ENCODE measurements at regions not wholly inside any gene's neighbourhood (a gene's known extent, or its start where the extent isn't known, plus 50 kb on each side); places are given as distances from the start of the nearest gene placed in this dataset.

- peaks cover 0 to 4% (median 2%) of the 10 kb centered on the region in 4 donors for H3K9me3 ChIP-seq
- intact Hi-C loops (cut with DNase I; ENCODE audit: low total_unique reads): no loop called here
- no peak for DNase-seq
- no peaks in the 10 kb centered on the region for H3K27me3 ChIP-seq
- H3K36me3 ChIP-seq: no peaks in the 10 kb centered on the region
- 68 to 97% (median 79%) methylated on average over 1 of the region's 1 CpG for WGBS, 5 donors
- no peak for TF ChIP-seq CTCF (IDR thresholded peaks at IDR 0.05)
- TF ChIP-seq POLR2AphosphoS5 (IDR thresholded peaks at IDR 0.05): no peak
- TF ChIP-seq EP300 (IDR thresholded peaks at IDR 0.05): no peak
- TF ChIP-seq POLR2A (IDR thresholded peaks at IDR 0.05): no peak
- H3K4me3 ChIP-seq: no peak overlapping the region
- no peak overlapping the region for H3K27ac ChIP-seq
- H3K4me1 ChIP-seq: no peaks in the 10 kb centered on the region
Measured at GRCh38 chr13:40290758-40291157, 375.7 kb downstream of the FOXO1 start.

- H3K36me3 ChIP-seq: no peaks in the 10 kb centered on the region
- H3K27me3 ChIP-seq: no peaks in the 10 kb centered on the region
- no peak for TF ChIP-seq POLR2A (IDR thresholded peaks at IDR 0.05)
- TF ChIP-seq EP300 (IDR thresholded peaks at IDR 0.05): no peak
- no peak for TF ChIP-seq POLR2AphosphoS5 (IDR thresholded peaks at IDR 0.05)
- TF ChIP-seq CTCF (IDR thresholded peaks at IDR 0.05): no peak
- H3K4me1 ChIP-seq: no peaks in the 10 kb centered on the region
- H3K4me3 ChIP-seq: no peak overlapping the region
- peaks cover 4 to 15% (median 13%) of the 10 kb centered on the region in 4 donors for H3K9me3 ChIP-seq
- no peak for DNase-seq
- intact Hi-C loops (cut with DNase I; ENCODE audit: low total_unique reads): no loop called here
- H3K27ac ChIP-seq: no peak overlapping the region
- 90 to 95% (median 92%) methylated on average over 5 of the region's 5 CpGs for WGBS, 5 donors
Measured at GRCh38 chr13:40292108-40292507, 374.3 kb downstream of the FOXO1 start.

GRCh38 chr13:40292536-40292935 is 373.9 kb downstream of the FOXO1 start:
- no peak for DNase-seq
- WGBS, 5 donors: 69 to 92% (median 83%) methylated on average over 4 of the region's 4 CpGs
- intact Hi-C loops (cut with DNase I; ENCODE audit: low total_unique reads): no loop called here

GRCh38 chr13:40302351-40302750 is 364.1 kb downstream of the FOXO1 start:
- peaks cover 0 to 18% (median 5%) of the 10 kb centered on the region in 4 donors for H3K9me3 ChIP-seq
- TF ChIP-seq POLR2AphosphoS5 (IDR thresholded peaks at IDR 0.05) (no peak), POLR2A (IDR thresholded peaks at IDR 0.05) (no peak), EP300 (IDR thresholded peaks at IDR 0.05) (no peak)

More at GRCh38 chr13:40292536-40292935, 373.9 kb downstream of the FOXO1 start:
- H3K36me3 ChIP-seq: no peaks in the 10 kb centered on the region
- H3K4me3 ChIP-seq: no peak overlapping the region
- peaks cover 4 to 17% (median 13%) of the 10 kb centered on the region in 4 donors for H3K9me3 ChIP-seq
- no peaks in the 10 kb centered on the region for H3K4me1 ChIP-seq
- TF ChIP-seq EP300 (IDR thresholded peaks at IDR 0.05): no peak
- TF ChIP-seq POLR2AphosphoS5 (IDR thresholded peaks at IDR 0.05): no peak
- no peak for TF ChIP-seq CTCF (IDR thresholded peaks at IDR 0.05)
- no peak for TF ChIP-seq POLR2A (IDR thresholded peaks at IDR 0.05)
- H3K27me3 ChIP-seq: no peaks in the 10 kb centered on the region
- no peak overlapping the region for H3K27ac ChIP-seq

GRCh38 chr13:40304391-40304790 is 362.1 kb downstream of the FOXO1 start:
- 60 to 96% (median 73%) methylated on average over 3 of the region's 3 CpGs for WGBS, 5 donors
- no peak for DNase-seq
- no peaks in the 10 kb centered on the region for H3K27me3 ChIP-seq
- no peaks in the 10 kb centered on the region for H3K4me1 ChIP-seq
- H3K36me3 ChIP-seq: no peaks in the 10 kb centered on the region
- peaks cover 0 to 18% (median 5%) of the 10 kb centered on the region in 4 donors for H3K9me3 ChIP-seq
- H3K27ac ChIP-seq: no peak overlapping the region
- no peak overlapping the region for H3K4me3 ChIP-seq
- intact Hi-C loops (cut with DNase I; ENCODE audit: low total_unique reads): no loop called here
- TF ChIP-seq POLR2AphosphoS5 (IDR thresholded peaks at IDR 0.05) (no peak), CTCF (IDR thresholded peaks at IDR 0.05) (no peak), EP300 (IDR thresholded peaks at IDR 0.05) (no peak), POLR2A (IDR thresholded peaks at IDR 0.05) (no peak)

More at GRCh38 chr13:40302351-40302750, 364.1 kb downstream of the FOXO1 start:
- Histone ChIP-seq H3K27ac (no peak overlapping the region), H3K27me3 (no peaks in the 10 kb centered on the region), H3K36me3 (no peaks in the 10 kb centered on the region), H3K4me1 (no peaks in the 10 kb centered on the region), H3K4me3 (no peak overlapping the region)
- intact Hi-C loops (cut with DNase I; ENCODE audit: low total_unique reads): no loop called here
- DNase-seq: no peak
